ENCODE measurements at regions not wholly inside any gene's neighbourhood (a gene's known extent, or its start where the extent isn't known, plus 50 kb on each side); places are given as distances from the start of the nearest gene placed in this dataset.
"Not testable (repeated sequence)": the region's sequence is repeated elsewhere in the genome, so short reads cannot be mapped to it uniquely, and the experiment has no call there.

DNA sequence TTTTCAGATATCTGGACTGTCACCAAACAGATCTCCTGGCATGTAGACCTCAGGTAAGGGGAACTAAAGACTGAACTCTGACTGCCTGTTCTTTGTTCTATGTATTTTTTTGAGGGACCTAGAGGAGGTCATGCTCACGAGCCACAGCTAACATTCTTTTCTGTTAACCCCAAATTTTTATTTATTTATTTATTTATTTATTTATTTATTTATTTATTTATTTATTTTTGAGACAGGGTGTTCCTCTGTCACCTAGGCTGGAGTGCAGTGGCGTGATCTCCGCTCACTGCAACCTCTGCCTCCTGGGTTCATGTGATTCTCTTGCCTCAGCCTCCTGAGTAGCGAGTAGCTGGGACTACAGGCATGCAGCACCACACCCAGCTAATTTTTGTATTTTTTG lies 562.0 kb downstream of the NLGN4X start:
- not testable (repeated sequence) for TF ChIP-seq POLR2A (IDR thresholded peaks at IDR 0.05; ENCODE audit: low read depth, low read length)
- TF ChIP-seq, protein P1, sequence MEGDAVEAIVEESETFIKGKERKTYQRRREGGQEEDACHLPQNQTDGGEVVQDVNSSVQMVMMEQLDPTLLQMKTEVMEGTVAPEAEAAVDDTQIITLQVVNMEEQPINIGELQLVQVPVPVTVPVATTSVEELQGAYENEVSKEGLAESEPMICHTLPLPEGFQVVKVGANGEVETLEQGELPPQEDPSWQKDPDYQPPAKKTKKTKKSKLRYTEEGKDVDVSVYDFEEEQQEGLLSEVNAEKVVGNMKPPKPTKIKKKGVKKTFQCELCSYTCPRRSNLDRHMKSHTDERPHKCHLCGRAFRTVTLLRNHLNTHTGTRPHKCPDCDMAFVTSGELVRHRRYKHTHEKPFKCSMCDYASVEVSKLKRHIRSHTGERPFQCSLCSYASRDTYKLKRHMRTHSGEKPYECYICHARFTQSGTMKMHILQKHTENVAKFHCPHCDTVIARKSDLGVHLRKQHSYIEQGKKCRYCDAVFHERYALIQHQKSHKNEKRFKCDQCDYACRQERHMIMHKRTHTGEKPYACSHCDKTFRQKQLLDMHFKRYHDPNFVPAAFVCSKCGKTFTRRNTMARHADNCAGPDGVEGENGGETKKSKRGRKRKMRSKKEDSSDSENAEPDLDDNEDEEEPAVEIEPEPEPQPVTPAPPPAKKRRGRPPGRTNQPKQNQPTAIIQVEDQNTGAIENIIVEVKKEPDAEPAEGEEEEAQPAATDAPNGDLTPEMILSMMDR (conservative IDR thresholded peaks at IDR 0.05; ENCODE audit: low read depth, low read length) = not testable (repeated sequence)

Measured in IMR-90 (cell line).